Omental fat pad (tissue), 3 donors: ENCODE measurements at regions not wholly inside any gene's neighbourhood (a gene's known extent, or its start where the extent isn't known, plus 50 kb on each side); places are given as distances from the start of the nearest gene placed in this dataset.
"Not testable (repeated sequence)": the region's sequence is repeated elsewhere in the genome, so short reads cannot be mapped to it uniquely, and the experiment has no call there.

Experiments
- ATAC-seq: fragments of 150-250 bp; one replicate; pipeline ENCODE4 v1.9.1; 2016; ENCODE audit warnings: mild to moderate bottlenecking, moderate library complexity; ENCODE audit not compliant: low FRiP score
- DNase-seq: peaks from one replicate; pipeline ENCODE4 v3.0.0-alpha.2; 2019; ENCODE audit warnings: low spot score
- CTCF ChIP-seq, 3 donors: fragments of 450-650 bp; IDR thresholded peaks; one replicate each; pipeline ENCODE4 v1.5.1; 2016 to 2017; ENCODE audit warnings: antibody characterized with exemption in 3 of 3, mild to moderate bottlenecking in 3 of 3, moderate library complexity in 2 of 3

DNA sequence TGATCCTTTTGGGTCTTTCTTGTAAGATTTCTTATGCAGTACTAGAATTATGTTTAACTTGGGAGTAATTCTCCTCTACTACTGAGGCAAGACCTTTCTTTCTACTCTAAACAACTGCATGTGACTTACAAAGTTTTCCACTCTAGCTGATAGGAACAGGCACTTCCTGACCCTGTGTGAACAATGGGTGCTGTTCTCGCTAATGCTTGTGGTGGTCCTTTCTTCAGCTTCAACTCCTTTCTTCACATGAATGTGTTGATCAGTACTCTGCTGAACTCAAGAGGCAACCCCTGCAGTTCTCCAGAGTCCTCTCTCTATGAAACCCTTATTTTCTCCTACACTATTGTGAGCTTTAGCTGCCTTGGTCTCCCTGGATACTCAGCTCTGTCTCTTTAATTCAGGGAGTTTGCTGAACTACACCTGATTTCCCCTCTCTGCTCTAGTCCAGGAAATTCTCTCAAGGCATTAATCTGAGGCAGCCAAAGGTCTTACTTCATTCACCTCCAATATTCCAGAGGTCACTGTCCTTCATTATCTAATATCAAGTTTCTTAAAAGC lies 484.6 kb upstream of the PIK3R1 start:
- TF ChIP-seq CTCF (IDR thresholded peaks at IDR 0.05) = no peak
- no peak for ATAC-seq

GRCh38 chr5:67728326-67728890 lies 487.1 kb upstream of the PIK3R1 start:
- no peak for ATAC-seq
- no peak for DNase-seq

More for the DNA sequence above, 484.6 kb upstream of the PIK3R1 start:
- no peak for DNase-seq

DNA sequence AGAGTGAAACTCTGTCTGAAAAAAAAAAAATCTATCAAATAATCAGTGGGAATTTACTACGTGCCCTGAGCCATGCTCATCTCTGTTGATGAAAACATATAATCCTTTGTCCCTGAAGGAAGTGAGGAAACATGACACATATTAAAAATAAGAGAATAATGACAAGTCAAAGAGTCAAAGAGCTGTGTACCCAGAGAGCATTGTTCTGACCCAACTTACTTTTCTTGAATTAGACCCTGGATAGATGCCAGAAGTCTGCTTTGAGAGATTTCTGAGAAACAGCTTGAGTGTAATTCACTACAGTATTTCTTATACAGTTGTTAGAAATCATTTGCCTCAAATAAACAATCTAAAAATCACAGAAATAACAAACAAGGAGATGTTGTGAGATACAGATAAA lies 490.0 kb upstream of the PIK3R1 start:
- no peak for DNase-seq
- no peak for ATAC-seq
- TF ChIP-seq CTCF (IDR thresholded peaks at IDR 0.05) = no peak

More at GRCh38 chr5:67728326-67728890, 487.1 kb upstream of the PIK3R1 start:
- no peak for TF ChIP-seq CTCF (IDR thresholded peaks at IDR 0.05)

- no peak for DNase-seq
- no peak for TF ChIP-seq CTCF (IDR thresholded peaks at IDR 0.05)
Measured at GRCh38 chr5:67724412-67725135, 491.0 kb upstream of the PIK3R1 start.

DNA sequence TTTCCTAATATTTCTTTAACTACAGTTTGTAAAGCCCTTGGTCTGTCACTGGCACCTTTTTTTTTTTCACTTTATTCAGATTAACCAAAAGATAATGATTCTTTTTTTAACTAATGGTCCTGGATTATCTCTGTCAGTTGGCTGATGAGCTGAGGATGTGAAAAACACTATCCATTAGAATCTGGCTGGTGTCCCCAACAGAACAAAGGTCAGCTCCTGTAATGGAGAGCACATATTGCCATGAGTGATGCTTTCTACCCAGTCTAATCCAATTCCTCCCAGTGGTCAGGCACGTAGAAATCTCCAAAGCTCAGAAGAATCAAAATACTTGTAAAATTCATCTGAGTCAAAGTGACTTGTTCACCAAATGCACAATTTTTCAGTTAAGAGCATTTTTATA lies 491.7 kb upstream of the PIK3R1 start:
- no peak for DNase-seq
- ATAC-seq = no peak
- no peak for TF ChIP-seq CTCF (IDR thresholded peaks at IDR 0.05)

More at GRCh38 chr5:67724412-67725135, 491.0 kb upstream of the PIK3R1 start:
- no peak for ATAC-seq

GRCh38 chr5:67722582-67722981 lies 493.0 kb upstream of the PIK3R1 start:
- ATAC-seq, DNase-seq: not testable (repeated sequence)

DNA sequence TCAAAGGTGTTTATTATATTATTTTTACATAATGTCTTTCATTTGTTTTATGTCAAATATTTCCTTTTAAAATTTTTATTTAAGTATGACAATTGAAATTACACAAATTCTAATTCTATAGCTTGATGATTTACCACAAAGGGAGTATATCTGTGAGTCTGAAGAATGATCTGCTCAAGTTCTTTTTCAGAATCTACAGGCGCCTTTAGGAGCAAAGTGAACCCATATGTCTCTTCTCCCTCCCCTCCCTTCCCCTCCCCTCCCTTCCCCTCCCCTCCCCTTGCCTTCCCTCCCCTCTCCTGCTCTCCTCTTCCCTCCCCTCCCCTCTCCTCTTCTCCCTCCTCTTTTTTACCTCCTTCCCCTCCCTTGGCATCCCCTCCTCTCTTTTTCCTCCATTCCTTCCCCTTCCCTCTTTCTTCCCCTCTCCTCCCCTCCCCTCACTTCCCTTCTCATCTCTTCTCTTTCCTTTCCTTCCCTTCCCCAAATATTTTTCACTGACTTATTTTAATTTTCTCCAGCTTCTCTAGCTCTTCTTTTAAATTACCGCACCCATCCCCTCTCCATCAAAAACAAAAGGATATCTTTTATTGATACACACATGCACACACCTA lies 495.3 kb upstream of the PIK3R1 start:
- no peak for TF ChIP-seq CTCF (IDR thresholded peaks at IDR 0.05)
- DNase-seq (no peak), ATAC-seq (no peak)
